CD4-positive, alpha-beta T cell treated with Interleukin-4 for 1 hour (primary cell): ENCODE measurements at regions not wholly inside any gene's neighbourhood (a gene's known extent, or its start where the extent isn't known, plus 50 kb on each side); places are given as distances from the start of the nearest gene placed in this dataset.
"Not testable (repeated sequence)": the region's sequence is repeated elsewhere in the genome, so short reads cannot be mapped to it uniquely, and the experiment has no call there.

Experiments used
- DNase-seq, 2 donors: peaks; one replicate each; pipeline ENCODE4 v3.0.0-alpha.2; 2020 to 2022

DNA sequence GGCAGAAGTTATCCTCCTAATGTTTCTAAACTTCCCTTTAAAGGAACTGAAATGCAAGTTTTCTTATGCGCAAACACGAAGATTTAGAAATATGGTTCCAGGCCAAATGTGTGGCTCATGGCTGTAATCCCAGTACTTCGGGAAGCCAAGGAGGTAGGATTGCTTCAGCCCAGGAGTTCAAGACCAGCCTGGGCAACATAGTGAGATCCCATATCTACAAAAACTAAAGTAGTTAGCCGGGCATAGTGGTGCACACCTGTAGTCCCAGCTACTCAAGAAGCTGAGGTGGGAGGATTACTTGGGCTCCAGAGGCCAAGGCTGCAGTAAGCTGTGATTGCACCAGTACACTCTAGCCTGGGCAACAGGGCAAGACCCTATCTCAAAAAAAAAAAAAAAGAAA, 95.8 kb upstream of the SCAF8 start:
- no peak for DNase-seq

- no peak for DNase-seq
Measured at GRCh38 chr6:154638369-154638768, 94.8 kb upstream of the SCAF8 start.

GRCh38 chr6:154639196-154639595, 94.0 kb upstream of the SCAF8 start:
- DNase-seq, result not testable (repeated sequence)

- DNase-seq, result no peak
Measured at GRCh38 chr6:154648188-154648887, 84.9 kb upstream of the SCAF8 start.

DNA sequence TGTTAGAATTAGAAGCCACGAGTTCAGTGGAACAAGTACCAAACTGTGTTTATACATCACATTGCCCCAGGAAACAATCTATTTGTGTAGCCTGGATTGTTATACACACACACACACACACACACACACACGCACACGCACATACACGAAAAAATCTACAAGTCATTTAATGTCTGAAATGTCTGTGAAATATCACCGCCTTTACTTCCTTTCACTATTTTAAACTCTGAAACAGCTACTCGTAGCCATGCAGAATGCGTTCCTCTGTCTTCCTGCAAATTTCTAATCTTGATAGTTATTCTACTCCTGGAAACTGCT, 84.4 kb upstream of the SCAF8 start:
- DNase-seq, result no peak

GRCh38 chr6:154649721-154650120, 83.5 kb upstream of the SCAF8 start:
- no peak for DNase-seq

DNA sequence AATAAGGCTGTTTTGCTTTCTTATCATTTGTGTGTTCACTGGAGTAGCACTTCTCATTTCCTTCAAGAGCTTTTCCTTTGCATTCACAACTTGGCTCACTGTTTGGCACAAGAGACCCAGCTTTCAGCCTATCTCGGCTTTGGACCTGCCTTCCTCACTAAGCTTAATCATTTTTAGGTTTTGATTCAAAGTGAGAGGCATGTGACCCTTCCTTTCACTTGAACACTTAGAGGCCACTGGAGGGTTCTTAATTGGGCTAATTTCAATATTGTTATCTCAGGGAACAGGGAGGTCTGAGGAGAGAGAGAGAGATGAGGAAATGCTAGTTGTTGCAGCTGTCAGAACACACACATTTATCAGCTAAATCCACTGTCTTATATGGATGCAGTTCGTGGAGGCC, 82.9 kb upstream of the SCAF8 start:
- DNase-seq, result no peak

DNA sequence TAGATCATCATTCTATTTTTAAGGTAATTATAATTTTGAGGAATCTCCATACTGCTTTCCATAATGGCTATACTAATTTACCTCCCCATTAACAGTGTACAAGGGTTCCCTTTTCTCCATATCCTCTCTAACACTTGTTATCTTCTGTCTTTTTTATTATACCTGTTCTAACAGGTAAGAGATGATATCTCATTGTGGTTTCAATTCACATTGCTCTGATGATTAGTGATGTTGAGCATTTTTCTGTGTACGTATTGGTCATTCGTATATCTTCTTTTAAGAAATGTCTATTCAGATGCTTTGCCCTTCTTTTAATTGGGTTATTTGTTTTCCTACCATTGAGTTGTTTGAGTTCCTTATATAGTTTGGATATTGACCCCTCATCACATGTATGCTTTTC, 81.6 kb upstream of the SCAF8 start:
- DNase-seq, result no peak

- DNase-seq, result no peak
Measured at GRCh38 chr6:154653385-154653784, 79.8 kb upstream of the SCAF8 start.

GRCh38 chr6:154653853-154654252, 79.4 kb upstream of the SCAF8 start:
- no peak for DNase-seq

- DNase-seq, result no peak
Measured at GRCh38 chr6:154656660-154657059, 76.6 kb upstream of the SCAF8 start.

DNA sequence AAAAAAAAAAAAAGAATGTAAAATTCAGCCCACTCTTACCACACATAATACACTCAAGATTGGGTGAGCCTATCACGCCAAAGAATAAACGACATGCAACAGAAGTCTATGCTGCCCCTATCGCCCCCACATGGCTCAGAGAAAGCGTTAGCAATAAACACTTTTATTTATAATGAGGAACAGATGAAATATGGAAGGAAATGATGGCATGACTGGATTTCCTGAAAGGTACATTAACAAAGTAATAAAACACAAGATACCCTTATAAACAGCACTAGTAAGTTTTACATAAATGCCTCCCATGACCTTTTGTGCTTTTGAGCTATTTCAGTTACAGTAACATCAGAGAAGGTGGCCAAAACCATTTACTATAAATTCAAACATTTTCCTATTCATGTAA, 71.4 kb upstream of the SCAF8 start:
- DNase-seq, result no peak

- DNase-seq, result no peak
Measured at GRCh38 chr6:154664287-154664686, 68.9 kb upstream of the SCAF8 start.

DNA sequence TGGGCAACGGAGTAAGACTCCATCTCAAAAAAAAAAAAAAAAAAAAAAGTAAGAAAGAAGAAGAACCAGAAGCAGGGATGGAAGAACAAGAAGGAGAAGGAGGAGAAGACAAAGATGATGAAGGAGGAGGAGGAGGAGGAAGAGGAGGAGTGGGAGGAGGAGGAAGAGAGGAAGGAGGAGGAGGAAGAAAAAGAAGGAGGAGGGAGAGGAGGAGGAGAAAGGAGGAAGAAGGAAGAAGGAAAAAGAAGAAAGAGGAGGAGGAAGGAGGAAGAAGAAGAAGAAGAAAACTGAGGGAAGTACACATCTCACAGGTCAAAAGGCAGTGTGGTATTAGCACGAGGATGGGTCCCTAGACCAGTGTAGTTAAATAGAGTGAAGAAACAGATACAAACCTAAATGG, 65.1 kb upstream of the SCAF8 start:
- no peak for DNase-seq

GRCh38 chr6:154672086-154672485, 61.1 kb upstream of the SCAF8 start:
- DNase-seq, result no peak

GRCh38 chr6:154673919-154674318, 59.3 kb upstream of the SCAF8 start:
- no peak for DNase-seq

GRCh38 chr6:154675602-154676088, 57.6 kb upstream of the SCAF8 start:
- DNase-seq, result peak; percentile 92 to 93

DNA sequence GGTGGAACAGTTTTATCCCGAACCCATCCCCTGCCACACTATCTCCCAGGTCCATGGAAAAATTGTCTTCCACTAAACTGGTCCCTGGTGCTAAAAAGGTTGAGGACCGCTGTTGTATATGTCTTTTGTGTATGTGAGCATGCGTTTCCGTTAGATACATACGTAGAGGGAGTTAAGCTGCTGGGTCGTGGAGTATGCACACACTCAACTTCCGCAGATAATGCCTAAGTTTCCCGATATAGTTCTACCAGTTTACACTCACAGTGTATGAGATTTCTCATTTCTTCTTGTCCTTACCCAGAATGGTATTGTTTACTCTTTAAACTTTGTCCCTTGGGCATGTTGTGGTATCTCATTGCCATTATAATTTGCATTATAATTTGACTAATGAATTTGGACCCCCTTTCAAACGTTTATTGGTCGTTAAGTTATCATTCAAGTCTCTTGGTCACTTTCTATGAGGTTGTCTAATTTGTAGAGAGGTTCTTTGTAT, 50.5 kb upstream of the SCAF8 start:
- DNase-seq, result no peak
